Suprapubic skin (tissue), 4 donors: ENCODE measurements at regions not wholly inside any gene's neighbourhood (a gene's known extent, or its start where the extent isn't known, plus 50 kb on each side); places are given as distances from the start of the nearest gene placed in this dataset.

Experiments
- CTCF ChIP-seq, 2 donors: fragments of 200-600 bp in 1 of 2; fragments of 450-650 bp in 1 of 2; sonication (generic) in 1 of 2; IDR thresholded peaks; one replicate each; pipeline ENCODE4 v1.5.1; 2016 to 2019; ENCODE audit warnings: antibody characterized with exemption in 2 of 2, mild to moderate bottlenecking in 1 of 2, moderate library complexity in 1 of 2
- EP300 ChIP-seq: sonication (generic); formaldehyde crosslinking; IDR thresholded peaks from one replicate; pipeline ENCODE4 v1.6.1; 2017; ENCODE audit warnings: antibody characterized with exemption
- POLR2AphosphoS5 ChIP-seq, 3 donors: sonication (generic); formaldehyde crosslinking; IDR thresholded peaks; one replicate each; pipeline ENCODE4 v1.6.1; 2017; ENCODE audit warnings: antibody characterized with exemption in 3 of 3

DNA sequence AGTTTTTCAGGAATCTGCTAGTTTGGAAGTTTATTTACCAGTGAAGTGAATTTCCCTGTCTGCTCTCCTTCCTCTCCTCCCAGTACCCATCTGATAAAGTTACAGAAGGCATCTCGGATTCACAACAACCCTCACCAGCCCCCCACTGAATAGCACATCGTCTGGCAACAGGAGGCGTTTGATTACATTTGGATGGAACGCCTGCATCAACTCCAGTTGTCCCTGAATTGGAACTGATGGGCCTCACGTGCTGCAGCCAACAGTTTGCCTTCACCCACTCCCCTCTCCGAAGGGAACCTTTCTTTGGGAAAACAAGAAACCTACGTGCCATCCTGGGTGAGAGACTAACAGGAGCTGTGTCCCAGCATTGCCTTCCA is 59.5 kb upstream of the BCL6 start:
- no peak for TF ChIP-seq CTCF (IDR thresholded peaks at IDR 0.05)
- no peak for TF ChIP-seq POLR2AphosphoS5 (IDR thresholded peaks at IDR 0.05)
- no peak for TF ChIP-seq EP300
